CD4-positive, alpha-beta T cell treated with Interleukin-1 beta for 1 hour (primary cell): ENCODE measurements at regions not wholly inside any gene's neighbourhood (a gene's known extent, or its start where the extent isn't known, plus 50 kb on each side); places are given as distances from the start of the nearest gene placed in this dataset.
"Not testable (repeated sequence)": the region's sequence is repeated elsewhere in the genome, so short reads cannot be mapped to it uniquely, and the experiment has no call there.

Experiments
- DNase-seq, 2 donors: peaks; one replicate each; pipeline ENCODE4 v3.0.0-alpha.2; 2020 to 2022

GRCh38 chrX:46218373-46218772, 326.8 kb downstream of the ZNF674 start:
- DNase-seq, result no peak

- DNase-seq, result no peak
Observed at GRCh38 chrX:46216406-46216805, 328.8 kb downstream of the ZNF674 start.

- DNase-seq, result no peak
Observed at GRCh38 chrX:46211079-46211478, 334.1 kb downstream of the ZNF674 start.

- no peak for DNase-seq
Observed at GRCh38 chrX:46209768-46210167, 335.5 kb downstream of the ZNF674 start.

- DNase-seq, result no peak
Observed at GRCh38 chrX:46209037-46209436, 336.2 kb downstream of the ZNF674 start.

- DNase-seq, result no peak
Observed at GRCh38 chrX:46208225-46208854, 336.9 kb downstream of the ZNF674 start.

- DNase-seq, result no peak
Observed at GRCh38 chrX:46204721-46205422, 340.3 kb downstream of the ZNF674 start.

GRCh38 chrX:46202733-46203514, 342.3 kb downstream of the ZNF674 start:
- no peak for DNase-seq

GRCh38 chrX:46200413-46200812, 344.8 kb downstream of the ZNF674 start:
- DNase-seq, result no peak

GRCh38 chrX:46198858-46199257, 346.4 kb downstream of the ZNF674 start:
- no peak for DNase-seq

- not testable (repeated sequence) for DNase-seq
Observed at GRCh38 chrX:46186811-46187106, 358.5 kb downstream of the ZNF674 start.

- DNase-seq, result no peak
Observed at GRCh38 chrX:46185923-46186810, 359.1 kb downstream of the ZNF674 start.

GRCh38 chrX:46184749-46185148, 360.5 kb downstream of the ZNF674 start:
- no peak for DNase-seq

GRCh38 chrX:46180258-46180687, 364.9 kb downstream of the ZNF674 start:
- DNase-seq, result no peak

GRCh38 chrX:46179748-46180147, 365.5 kb downstream of the ZNF674 start:
- DNase-seq, result no peak

- DNase-seq, result no peak
Observed at GRCh38 chrX:46178763-46179162, 366.5 kb downstream of the ZNF674 start.

- DNase-seq, result no peak
Observed at GRCh38 chrX:46173159-46173558, 372.1 kb downstream of the ZNF674 start.

- DNase-seq, result not testable (repeated sequence)
Observed at GRCh38 chrX:46171457-46171856, 373.8 kb downstream of the ZNF674 start.

- no peak for DNase-seq
Observed at GRCh38 chrX:46169808-46170207, 375.4 kb downstream of the ZNF674 start.

GRCh38 chrX:46168254-46168653, 377.0 kb downstream of the ZNF674 start:
- DNase-seq, result no peak

- no peak for DNase-seq
Observed at GRCh38 chrX:46165866-46166265, 379.4 kb downstream of the ZNF674 start.

GRCh38 chrX:46165411-46165810, 379.8 kb downstream of the ZNF674 start:
- no peak for DNase-seq

- no peak for DNase-seq
Observed at GRCh38 chrX:46152756-46153155, 392.5 kb downstream of the ZNF674 start.
